ENCODE measurements at regions not wholly inside any gene's neighbourhood (a gene's known extent, or its start where the extent isn't known, plus 50 kb on each side); places are given as distances from the start of the nearest gene placed in this dataset.
"Not testable (repeated sequence)": the region's sequence is repeated elsewhere in the genome, so short reads cannot be mapped to it uniquely, and the experiment has no call there.

GRCh38 chrX:131199091-131199490 lies 90.0 kb downstream of the IGSF1 start:
- Mint-ChIP-seq H3K27ac (peak overlapping the region in 1 of 3 experiments; percentile 72), H3K27me3 (ENCODE audit: low read depth) (no peaks in the 10 kb centered on the region), H3K9me3 (no peaks in the 10 kb centered on the region), H3K36me3 (ENCODE audit: low read depth) (no peaks in the 10 kb centered on the region), H3K4me1 (peaks cover 5% of the 10 kb centered on the region), H3K4me3 (no peak overlapping the region)
- no peak for TF ChIP-seq CTCF (IDR thresholded peaks at IDR 0.05; ENCODE audit: unreplicated experiment in 3 of 3)

GRCh38 chrX:131187206-131187605 lies 101.9 kb downstream of the IGSF1 start:
- H3K4me1 Mint-ChIP-seq, result no peaks in the 10 kb centered on the region
- no peaks in the 10 kb centered on the region for H3K9me3 Mint-ChIP-seq
- H3K4me3 Mint-ChIP-seq, result no peak overlapping the region
- peak in 2 of 3 experiments; percentile 18 to 24 for TF ChIP-seq CTCF (IDR thresholded peaks at IDR 0.05; ENCODE audit: unreplicated experiment in 3 of 3)
- peaks cover 3% of the 10 kb centered on the region for H3K27me3 Mint-ChIP-seq (ENCODE audit: low read depth)
- no peak overlapping the region for H3K27ac Mint-ChIP-seq
- no peaks in the 10 kb centered on the region for H3K36me3 Mint-ChIP-seq (ENCODE audit: low read depth)

GRCh38 chrX:131170148-131170547 lies 112.0 kb downstream of the ARHGAP36 start:
- no peak overlapping the region for H3K4me3 Mint-ChIP-seq
- H3K9me3 Mint-ChIP-seq, result no peaks in the 10 kb centered on the region
- no peaks in the 10 kb centered on the region for H3K36me3 Mint-ChIP-seq (ENCODE audit: low read depth)
- no peak overlapping the region for H3K27ac Mint-ChIP-seq
- TF ChIP-seq CTCF (IDR thresholded peaks at IDR 0.05; ENCODE audit: unreplicated experiment in 3 of 3), result no peak
- no peaks in the 10 kb centered on the region for H3K27me3 Mint-ChIP-seq (ENCODE audit: low read depth)
- no peaks in the 10 kb centered on the region for H3K4me1 Mint-ChIP-seq

- H3K27me3 Mint-ChIP-seq (ENCODE audit: low read depth); H3K27ac Mint-ChIP-seq; H3K4me3 Mint-ChIP-seq; H3K4me1 Mint-ChIP-seq: not testable (repeated sequence)
- Mint-ChIP-seq H3K36me3 (ENCODE audit: low read depth) (peaks cover 11% of the 10 kb centered on the region), H3K9me3 (peaks cover 12% of the 10 kb centered on the region)
Observed at GRCh38 chrX:131163645-131164044, 105.5 kb downstream of the ARHGAP36 start.

GRCh38 chrX:131157656-131158055 lies 99.5 kb downstream of the ARHGAP36 start:
- peak overlapping the region in 1 of 3 experiments; percentile 2 for H3K27ac Mint-ChIP-seq
- H3K36me3 Mint-ChIP-seq (ENCODE audit: low read depth); H3K4me1 Mint-ChIP-seq; H3K27me3 Mint-ChIP-seq (ENCODE audit: low read depth): not testable (repeated sequence)
- H3K4me3 Mint-ChIP-seq, result peak overlapping the region; percentile 62 to 73 (median 70)
- peaks cover 19% of the 10 kb centered on the region for H3K9me3 Mint-ChIP-seq

- TF ChIP-seq CTCF (IDR thresholded peaks at IDR 0.05; ENCODE audit: unreplicated experiment in 3 of 3), result no peak
Observed at GRCh38 chrX:131146702-131147101, 88.6 kb downstream of the ARHGAP36 start.

More at GRCh38 chrX:131146702-131147101, 88.6 kb downstream of the ARHGAP36 start:
- Mint-ChIP-seq H3K9me3 (peaks cover 4% of the 10 kb centered on the region), H3K4me1 (no peaks in the 10 kb centered on the region), H3K4me3 (no peak overlapping the region), H3K27ac (no peak overlapping the region), H3K36me3 (ENCODE audit: low read depth) (no peaks in the 10 kb centered on the region), H3K27me3 (ENCODE audit: low read depth) (peaks cover 4% of the 10 kb centered on the region)
